ENCODE measurements at regions not wholly inside any gene's neighbourhood (a gene's known extent, or its start where the extent isn't known, plus 50 kb on each side); places are given as distances from the start of the nearest gene placed in this dataset.

DNA sequence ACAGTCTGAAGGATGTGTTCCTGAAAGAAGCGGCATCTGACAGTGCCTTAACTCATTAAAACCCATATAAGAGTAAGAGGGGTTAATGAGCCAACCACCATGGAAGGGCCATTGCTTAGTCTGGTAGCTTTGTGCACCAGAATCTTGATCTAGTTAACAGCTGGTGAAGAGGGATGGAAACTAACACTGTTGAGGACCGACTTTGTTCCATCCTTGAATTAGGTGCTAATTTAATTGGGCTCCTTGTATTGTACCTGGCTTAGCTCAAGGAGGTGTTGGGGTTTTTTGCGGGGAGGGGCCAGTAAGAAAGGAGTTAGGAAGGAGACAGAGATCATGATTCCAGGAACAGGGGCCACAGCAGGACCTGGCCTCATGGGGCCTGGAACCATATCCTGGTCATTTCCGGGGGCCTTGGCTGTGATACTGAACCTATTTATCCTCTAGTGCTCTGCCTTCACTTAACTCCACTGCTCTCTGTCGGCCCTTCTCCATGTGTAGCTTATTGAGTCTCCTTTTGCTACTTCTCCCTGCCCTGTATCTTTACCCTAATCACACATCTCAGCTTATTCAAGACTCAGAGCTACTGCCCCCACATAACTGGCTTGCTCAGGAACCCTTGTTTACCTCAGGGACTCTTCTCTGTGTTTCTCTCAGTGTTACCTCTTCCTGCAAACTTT, 93.0 kb downstream of the RPL22L1 start:
- DNase-seq (ENCODE audit: low read depth): no peak
- TF ChIP-seq, protein P1, sequence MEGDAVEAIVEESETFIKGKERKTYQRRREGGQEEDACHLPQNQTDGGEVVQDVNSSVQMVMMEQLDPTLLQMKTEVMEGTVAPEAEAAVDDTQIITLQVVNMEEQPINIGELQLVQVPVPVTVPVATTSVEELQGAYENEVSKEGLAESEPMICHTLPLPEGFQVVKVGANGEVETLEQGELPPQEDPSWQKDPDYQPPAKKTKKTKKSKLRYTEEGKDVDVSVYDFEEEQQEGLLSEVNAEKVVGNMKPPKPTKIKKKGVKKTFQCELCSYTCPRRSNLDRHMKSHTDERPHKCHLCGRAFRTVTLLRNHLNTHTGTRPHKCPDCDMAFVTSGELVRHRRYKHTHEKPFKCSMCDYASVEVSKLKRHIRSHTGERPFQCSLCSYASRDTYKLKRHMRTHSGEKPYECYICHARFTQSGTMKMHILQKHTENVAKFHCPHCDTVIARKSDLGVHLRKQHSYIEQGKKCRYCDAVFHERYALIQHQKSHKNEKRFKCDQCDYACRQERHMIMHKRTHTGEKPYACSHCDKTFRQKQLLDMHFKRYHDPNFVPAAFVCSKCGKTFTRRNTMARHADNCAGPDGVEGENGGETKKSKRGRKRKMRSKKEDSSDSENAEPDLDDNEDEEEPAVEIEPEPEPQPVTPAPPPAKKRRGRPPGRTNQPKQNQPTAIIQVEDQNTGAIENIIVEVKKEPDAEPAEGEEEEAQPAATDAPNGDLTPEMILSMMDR (conservative IDR thresholded peaks at IDR 0.05; ENCODE audit: control insufficient read depth, insufficient read depth, low read depth, low read length): no peak
- no peak overlapping the region for H3K4me3 ChIP-seq (ENCODE audit: control insufficient read depth, low read depth, low read length)

DNA sequence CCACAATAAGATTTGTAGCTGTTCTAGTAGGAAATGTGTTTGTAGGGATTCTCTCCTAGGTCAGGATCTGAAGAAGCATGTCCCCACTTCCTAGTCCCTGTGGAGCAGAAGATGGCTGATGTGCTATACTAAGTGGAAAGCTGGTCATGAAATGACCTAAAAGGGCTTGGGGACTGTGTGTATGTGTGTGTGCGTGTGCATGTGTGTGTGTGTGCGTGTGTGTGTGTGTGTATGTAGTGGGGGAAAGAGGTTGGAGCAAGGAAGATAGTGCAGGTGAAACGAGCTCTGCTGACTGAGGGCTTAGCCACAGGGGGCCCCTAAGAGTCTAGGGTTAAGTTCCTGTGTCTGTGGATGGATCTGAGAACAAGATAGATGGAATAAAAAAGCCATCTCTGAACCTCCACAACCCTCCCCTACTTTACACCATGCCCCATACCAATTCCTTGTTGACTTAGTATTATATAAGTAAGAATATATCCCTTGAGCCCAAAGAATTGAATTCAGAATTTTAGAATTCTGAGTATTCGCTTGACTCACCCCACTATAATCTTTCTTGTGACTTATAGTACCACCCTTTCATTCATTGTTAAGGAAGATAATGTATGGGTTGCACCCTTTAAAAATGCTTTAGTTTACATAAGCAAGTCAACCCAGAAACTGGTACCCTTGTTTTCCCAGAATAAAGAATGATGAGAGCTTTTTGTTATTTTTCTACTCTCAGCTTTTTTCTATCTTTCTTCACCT, 96.1 kb downstream of the RPL22L1 start:
- no peak for DNase-seq (ENCODE audit: low read depth)
- TF ChIP-seq, protein P1 (conservative IDR thresholded peaks at IDR 0.05; ENCODE audit: control insufficient read depth, insufficient read depth, low read depth, low read length): no peak

DNA sequence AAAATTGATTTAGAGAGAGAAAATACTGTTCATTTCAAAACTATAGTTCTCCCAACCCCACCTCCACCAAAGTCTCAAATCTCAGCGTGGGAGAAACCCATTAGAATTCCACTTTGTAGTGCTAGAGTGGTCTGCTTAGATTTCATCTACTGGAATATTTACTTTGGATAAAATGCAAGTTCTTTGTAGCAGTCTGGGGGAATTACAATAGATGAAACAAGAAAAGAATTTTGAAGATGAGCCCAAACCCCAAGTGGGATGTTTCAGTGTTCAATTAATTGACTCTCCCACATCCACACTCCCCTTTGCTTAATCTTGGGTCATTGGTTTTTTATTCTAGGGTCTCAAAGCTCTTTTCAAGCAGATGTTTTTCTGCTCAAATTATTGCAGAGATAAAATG, 97.8 kb downstream of the RPL22L1 start:
- H3K4me3 ChIP-seq (ENCODE audit: control insufficient read depth, low read depth, low read length): no peak overlapping the region
- TF ChIP-seq, protein P1 (conservative IDR thresholded peaks at IDR 0.05; ENCODE audit: control insufficient read depth, insufficient read depth, low read depth, low read length): no peak
- DNase-seq (ENCODE audit: low read depth): no peak

More for the DNA sequence above, 96.1 kb downstream of the RPL22L1 start:
- H3K4me3 ChIP-seq (ENCODE audit: control insufficient read depth, low read depth, low read length): no peak overlapping the region

DNA sequence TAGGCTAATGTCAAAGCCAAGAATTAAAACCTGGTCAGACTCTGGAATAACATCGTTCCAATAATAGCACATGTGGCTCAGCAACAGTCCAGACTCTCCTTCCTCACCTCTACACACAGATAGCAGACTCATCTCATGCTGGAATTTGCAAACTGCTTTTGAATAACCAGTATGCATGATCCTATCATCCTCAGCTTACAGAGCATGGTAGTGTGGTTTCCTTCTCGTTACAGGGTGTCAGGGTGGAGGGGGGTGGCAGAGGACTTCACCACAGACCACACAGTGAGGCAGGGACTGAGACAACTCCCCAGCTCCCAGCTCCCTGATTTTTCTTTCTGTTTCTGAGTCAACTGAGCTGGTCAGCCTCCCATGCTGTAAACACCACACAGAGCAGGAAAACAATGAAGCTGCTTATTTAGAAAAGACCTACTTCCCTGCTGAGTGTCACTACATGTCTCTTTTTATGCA, 101.6 kb downstream of the RPL22L1 start:
- DNase-seq (ENCODE audit: low read depth): peak; percentile 24
- TF ChIP-seq, protein P1 (conservative IDR thresholded peaks at IDR 0.05; ENCODE audit: control insufficient read depth, insufficient read depth, low read depth, low read length): no peak
- no peak overlapping the region for H3K4me3 ChIP-seq (ENCODE audit: control insufficient read depth, low read depth, low read length)

DNA sequence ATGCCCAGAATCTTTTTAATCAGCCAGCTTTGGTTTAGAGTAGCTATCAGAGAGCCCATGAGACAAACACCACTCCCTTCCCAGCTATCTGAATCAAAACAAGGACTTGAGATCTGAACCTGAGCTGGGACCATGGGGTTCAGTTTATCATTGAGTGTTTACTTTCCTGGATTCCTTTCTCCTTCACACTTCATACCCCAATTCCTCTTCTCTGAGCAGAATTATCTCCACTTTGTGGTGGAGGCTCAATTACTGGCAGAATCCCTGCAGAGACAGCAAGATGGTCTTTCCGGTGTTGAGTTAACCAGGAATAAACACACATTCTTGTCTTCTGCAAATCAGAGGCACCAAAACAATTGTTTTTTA, 102.4 kb downstream of the RPL22L1 start:
- no peak for DNase-seq (ENCODE audit: low read depth)
- TF ChIP-seq, protein P1 (conservative IDR thresholded peaks at IDR 0.05; ENCODE audit: control insufficient read depth, insufficient read depth, low read depth, low read length): no peak
- no peak overlapping the region for H3K4me3 ChIP-seq (ENCODE audit: control insufficient read depth, low read depth, low read length)

DNA sequence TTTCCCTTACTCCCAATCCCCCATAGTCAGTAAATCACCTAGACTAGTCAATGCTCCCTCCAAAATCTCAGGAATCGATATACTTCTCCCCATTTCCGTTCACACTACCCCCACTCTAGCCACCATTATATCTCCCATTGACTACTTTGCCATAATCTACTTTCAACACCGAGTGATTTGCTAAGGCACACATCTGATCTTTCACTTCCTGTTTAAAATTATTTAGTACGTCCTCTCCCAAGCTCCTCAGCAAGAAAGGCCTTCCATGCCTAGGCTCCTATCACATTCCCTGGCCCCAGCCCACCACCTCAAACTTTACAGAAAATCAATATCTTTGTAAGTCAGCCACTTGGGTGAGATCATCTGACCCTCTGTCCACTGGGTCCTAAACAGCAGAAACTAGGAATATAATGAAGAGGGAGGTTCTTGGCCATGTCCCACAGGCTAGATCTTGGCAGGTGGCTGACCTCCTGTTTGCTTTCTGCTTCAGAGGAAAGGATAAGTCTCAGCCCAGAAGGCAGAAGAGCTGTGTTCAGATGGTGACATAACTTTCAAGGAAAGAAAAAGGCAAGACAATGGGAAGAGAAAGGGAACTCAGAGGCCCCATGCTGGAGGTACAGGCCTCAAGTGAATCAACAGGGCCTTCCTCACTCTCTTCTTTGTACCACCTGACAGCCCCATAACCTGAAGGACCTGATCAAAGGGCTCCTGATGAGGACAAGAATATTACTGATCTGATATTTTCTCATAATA, 103.0 kb downstream of the RPL22L1 start:
- no peak overlapping the region for H3K4me3 ChIP-seq (ENCODE audit: control insufficient read depth, low read depth, low read length)
- DNase-seq (ENCODE audit: low read depth): no peak
- TF ChIP-seq, protein P1 (conservative IDR thresholded peaks at IDR 0.05; ENCODE audit: control insufficient read depth, insufficient read depth, low read depth, low read length): no peak
